ENCODE measurements at regions not wholly inside any gene's neighbourhood (a gene's known extent, or its start where the extent isn't known, plus 50 kb on each side); places are given as distances from the start of the nearest gene placed in this dataset.
"Not testable (repeated sequence)": the region's sequence is repeated elsewhere in the genome, so short reads cannot be mapped to it uniquely, and the experiment has no call there.

- intact Hi-C loops (cut with micrococcal nuclease); H3K27ac Mint-ChIP-seq; H3K9me3 Mint-ChIP-seq; H3K27me3 Mint-ChIP-seq (ENCODE audit: insufficient read depth); H3K4me1 Mint-ChIP-seq (ENCODE audit: low read depth); H3K4me3 Mint-ChIP-seq; DNase-seq (ENCODE audit: low spot score); H3K36me3 Mint-ChIP-seq (ENCODE audit: low read depth): not testable (repeated sequence)
Measured at GRCh38 chr1:219863816-219864215, 64.5 kb downstream of the SLC30A10 start.

DNA sequence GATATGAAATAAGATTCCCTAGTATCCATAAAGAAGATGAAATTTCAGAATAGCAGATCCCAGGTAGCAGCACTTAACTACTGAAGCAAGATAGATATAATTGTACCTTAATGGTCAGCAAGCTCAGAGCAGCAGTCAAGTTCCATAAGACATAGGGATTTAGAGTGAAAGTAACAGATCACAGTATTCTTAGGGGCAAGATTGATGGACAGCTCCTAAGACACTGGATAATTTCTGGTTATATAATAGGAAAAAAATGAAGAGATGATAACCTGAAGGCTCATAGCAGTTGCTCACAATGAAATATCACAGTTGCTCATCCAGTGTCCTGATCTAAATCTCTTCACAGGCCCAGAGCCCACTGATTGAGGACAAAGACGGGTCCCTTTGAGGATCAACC is 66.0 kb downstream of the SLC30A10 start:
- Mint-ChIP-seq H3K4me1 (ENCODE audit: low read depth) (no peaks in the 10 kb centered on the region), H3K27ac (no peak overlapping the region), H3K27me3 (ENCODE audit: insufficient read depth) (no peaks in the 10 kb centered on the region), H3K36me3 (ENCODE audit: low read depth) (no peaks in the 10 kb centered on the region), H3K4me3 (no peak overlapping the region), H3K9me3 (no peaks in the 10 kb centered on the region)
- no peak for DNase-seq (ENCODE audit: low spot score)
- intact Hi-C loops (cut with micrococcal nuclease), result no loop called here

DNA sequence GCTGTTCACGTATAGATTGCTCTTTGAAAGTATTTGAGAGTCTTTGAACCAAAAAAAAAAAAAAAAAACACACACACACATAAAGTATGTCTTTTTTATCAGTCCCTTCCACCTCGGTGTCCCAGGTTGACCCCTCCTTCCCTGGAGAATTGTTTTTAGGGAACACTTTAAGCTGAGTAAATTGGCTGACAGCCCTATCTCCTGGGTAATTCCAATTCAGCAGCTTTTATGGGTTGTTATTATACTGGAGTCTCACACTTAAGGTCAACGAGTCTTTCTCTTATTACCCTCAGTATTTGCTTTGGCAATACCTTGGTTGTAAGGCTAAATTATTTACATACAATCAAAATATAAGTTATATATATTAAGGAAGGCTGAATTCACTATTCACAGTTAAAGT is 69.4 kb downstream of the SLC30A10 start:
- no peaks in the 10 kb centered on the region for H3K4me1 Mint-ChIP-seq (ENCODE audit: low read depth)
- no peak overlapping the region for H3K27ac Mint-ChIP-seq
- no peak overlapping the region for H3K4me3 Mint-ChIP-seq
- intact Hi-C loops (cut with micrococcal nuclease), result no loop called here
- no peak for DNase-seq (ENCODE audit: low spot score)
- no peaks in the 10 kb centered on the region for H3K36me3 Mint-ChIP-seq (ENCODE audit: low read depth)
- no peaks in the 10 kb centered on the region for H3K9me3 Mint-ChIP-seq
- no peaks in the 10 kb centered on the region for H3K27me3 Mint-ChIP-seq (ENCODE audit: insufficient read depth)

GRCh38 chr1:219847215-219847855 is 81.0 kb downstream of the SLC30A10 start:
- H3K36me3 Mint-ChIP-seq (ENCODE audit: low read depth), result no peaks in the 10 kb centered on the region
- intact Hi-C loops (cut with micrococcal nuclease), result no loop called here

DNA sequence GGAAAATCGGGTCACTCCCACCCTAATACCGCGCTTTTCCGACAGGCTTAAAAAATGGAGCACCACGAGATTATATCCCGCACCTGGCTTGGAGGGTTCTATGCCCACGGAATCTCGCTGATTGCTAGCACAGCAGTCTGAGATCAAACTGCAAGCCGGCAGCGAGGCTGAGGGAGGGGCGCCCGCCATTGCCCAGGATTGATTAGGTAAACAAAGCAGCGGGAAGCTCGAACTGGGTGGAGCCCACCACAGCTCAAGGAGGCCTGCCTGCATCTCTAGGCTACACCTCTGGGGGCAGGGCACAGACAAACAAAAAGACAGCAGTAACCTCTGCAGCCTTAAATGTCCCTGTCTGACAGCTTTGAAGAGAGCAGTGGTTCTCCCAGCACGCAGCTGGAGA is 88.8 kb downstream of the SLC30A10 start:
- H3K4me3 Mint-ChIP-seq; H3K27me3 Mint-ChIP-seq (ENCODE audit: insufficient read depth); H3K4me1 Mint-ChIP-seq (ENCODE audit: low read depth); H3K27ac Mint-ChIP-seq; H3K9me3 Mint-ChIP-seq; H3K36me3 Mint-ChIP-seq (ENCODE audit: low read depth); intact Hi-C loops (cut with micrococcal nuclease); DNase-seq (ENCODE audit: low spot score): not testable (repeated sequence)

More at GRCh38 chr1:219847215-219847855, 81.0 kb downstream of the SLC30A10 start:
- Mint-ChIP-seq H3K4me1 (ENCODE audit: low read depth) (no peaks in the 10 kb centered on the region), H3K4me3 (no peak overlapping the region), H3K9me3 (no peaks in the 10 kb centered on the region), H3K27ac (no peak overlapping the region), H3K27me3 (ENCODE audit: insufficient read depth) (no peaks in the 10 kb centered on the region)
- DNase-seq (ENCODE audit: low spot score), result no peak

DNA sequence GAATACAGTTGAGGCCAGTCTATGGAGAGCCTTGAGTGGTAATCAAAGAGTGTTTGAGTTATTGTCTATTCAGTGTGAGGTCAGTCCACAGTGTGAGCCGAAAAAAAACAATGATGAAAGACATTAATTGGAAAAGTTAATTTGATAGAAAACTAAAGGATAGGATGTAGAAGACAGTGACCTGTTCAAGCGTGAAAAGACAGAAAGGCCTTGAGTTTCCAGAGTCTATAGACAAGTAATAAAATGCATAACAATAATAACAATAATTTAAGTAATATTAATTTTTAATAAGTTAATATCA is 90.4 kb downstream of the SLC30A10 start:
- Mint-ChIP-seq H3K27ac (no peak overlapping the region), H3K36me3 (ENCODE audit: low read depth) (no peaks in the 10 kb centered on the region), H3K4me1 (ENCODE audit: low read depth) (no peaks in the 10 kb centered on the region), H3K9me3 (no peaks in the 10 kb centered on the region), H3K27me3 (ENCODE audit: insufficient read depth) (no peaks in the 10 kb centered on the region), H3K4me3 (no peak overlapping the region)
- DNase-seq (ENCODE audit: low spot score), result no peak
- intact Hi-C loops (cut with micrococcal nuclease), result no loop called here

- Mint-ChIP-seq H3K27me3 (ENCODE audit: insufficient read depth) (no peaks in the 10 kb centered on the region), H3K36me3 (ENCODE audit: low read depth) (no peaks in the 10 kb centered on the region), H3K9me3 (no peaks in the 10 kb centered on the region), H3K4me3 (no peak overlapping the region), H3K4me1 (ENCODE audit: low read depth) (no peaks in the 10 kb centered on the region), H3K27ac (no peak overlapping the region)
- intact Hi-C loops (cut with micrococcal nuclease), result no loop called here
- DNase-seq (ENCODE audit: low spot score), result no peak
Measured at GRCh38 chr1:219837274-219837993, 90.9 kb downstream of the SLC30A10 start.

GRCh38 chr1:219834314-219834917 is 93.9 kb downstream of the SLC30A10 start:
- DNase-seq (ENCODE audit: low spot score), result no peak
- no peaks in the 10 kb centered on the region for H3K36me3 Mint-ChIP-seq (ENCODE audit: low read depth)
- no peak overlapping the region for H3K4me3 Mint-ChIP-seq
- H3K9me3 Mint-ChIP-seq, result no peaks in the 10 kb centered on the region
- H3K27me3 Mint-ChIP-seq (ENCODE audit: insufficient read depth), result no peaks in the 10 kb centered on the region
- no peak overlapping the region for H3K27ac Mint-ChIP-seq
- intact Hi-C loops (cut with micrococcal nuclease), result no loop called here
- no peaks in the 10 kb centered on the region for H3K4me1 Mint-ChIP-seq (ENCODE audit: low read depth)

DNA sequence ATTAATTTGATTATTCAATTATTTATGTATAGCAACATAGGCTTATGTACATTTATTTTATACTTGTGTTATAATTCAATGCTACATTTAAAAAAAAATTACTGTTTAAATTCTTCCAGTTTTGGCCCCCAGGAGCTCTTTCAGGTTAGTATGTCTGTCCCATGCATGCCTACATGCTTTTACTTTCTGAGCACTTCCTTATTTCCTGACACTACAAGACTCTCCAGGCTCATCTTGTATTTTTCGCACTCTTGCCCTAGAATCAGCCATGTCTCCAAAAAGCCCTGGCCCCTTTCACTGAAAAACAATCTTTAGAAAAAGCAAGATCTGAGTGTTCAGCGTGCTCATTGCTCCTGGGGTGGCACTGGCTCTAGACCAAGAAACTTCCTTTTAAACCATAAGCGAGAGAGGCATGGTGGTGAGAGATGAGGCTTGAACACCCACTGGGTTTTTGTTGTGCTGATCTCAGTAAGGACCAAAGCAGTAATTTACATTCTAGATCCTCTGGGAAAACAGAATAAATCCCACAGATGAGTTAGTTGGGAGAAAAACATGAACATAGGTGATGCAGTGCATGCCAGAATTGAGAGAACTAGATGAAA is 95.0 kb downstream of the SLC30A10 start:
- Mint-ChIP-seq H3K36me3 (ENCODE audit: low read depth) (no peaks in the 10 kb centered on the region), H3K27ac (no peak overlapping the region), H3K4me3 (no peak overlapping the region), H3K9me3 (no peaks in the 10 kb centered on the region), H3K27me3 (ENCODE audit: insufficient read depth) (no peaks in the 10 kb centered on the region), H3K4me1 (ENCODE audit: low read depth) (no peaks in the 10 kb centered on the region)
- no peak for DNase-seq (ENCODE audit: low spot score)
- intact Hi-C loops (cut with micrococcal nuclease), result no loop called here

- H3K9me3 Mint-ChIP-seq, result no peaks in the 10 kb centered on the region
- H3K27ac Mint-ChIP-seq, result no peak overlapping the region
- no peak for DNase-seq (ENCODE audit: low spot score)
- no peaks in the 10 kb centered on the region for H3K4me1 Mint-ChIP-seq (ENCODE audit: low read depth)
- intact Hi-C loops (cut with micrococcal nuclease), result no loop called here
- H3K27me3 Mint-ChIP-seq (ENCODE audit: insufficient read depth), result peaks cover 1% of the 10 kb centered on the region
- no peaks in the 10 kb centered on the region for H3K36me3 Mint-ChIP-seq (ENCODE audit: low read depth)
- no peak overlapping the region for H3K4me3 Mint-ChIP-seq
Measured at GRCh38 chr1:219826290-219826689, 102.1 kb downstream of the SLC30A10 start.

GRCh38 chr1:219825355-219825754 is 103.0 kb downstream of the SLC30A10 start:
- no peak overlapping the region for H3K27ac Mint-ChIP-seq
- intact Hi-C loops (cut with micrococcal nuclease), result no loop called here

DNA sequence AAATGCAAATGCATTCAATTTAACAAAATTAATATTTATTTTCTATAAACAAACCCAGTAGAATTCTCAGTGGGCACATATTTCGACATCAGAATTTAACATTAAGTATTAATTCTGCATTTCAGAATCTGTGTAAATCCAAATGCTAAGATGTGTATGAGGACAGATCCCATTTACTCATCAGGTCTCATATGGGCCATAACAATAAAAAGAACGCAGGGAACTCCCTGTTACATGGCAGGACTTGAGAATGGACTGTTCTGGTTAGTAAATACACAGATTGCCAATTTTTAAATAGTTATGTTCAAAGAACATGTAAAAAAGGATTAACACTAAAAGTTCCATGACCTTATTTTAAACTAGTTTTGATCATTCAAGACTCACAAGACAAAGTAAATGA is 104.0 kb downstream of the SLC30A10 start:
- no peaks in the 10 kb centered on the region for H3K9me3 Mint-ChIP-seq
- H3K27ac Mint-ChIP-seq, result no peak overlapping the region
- intact Hi-C loops (cut with micrococcal nuclease), result no loop called here
- no peaks in the 10 kb centered on the region for H3K4me1 Mint-ChIP-seq (ENCODE audit: low read depth)
- no peak for DNase-seq (ENCODE audit: low spot score)
- H3K4me3 Mint-ChIP-seq, result no peak overlapping the region
- no peaks in the 10 kb centered on the region for H3K36me3 Mint-ChIP-seq (ENCODE audit: low read depth)
- peaks cover 1% of the 10 kb centered on the region for H3K27me3 Mint-ChIP-seq (ENCODE audit: insufficient read depth)

More at GRCh38 chr1:219825355-219825754, 103.0 kb downstream of the SLC30A10 start:
- Mint-ChIP-seq H3K4me1 (ENCODE audit: low read depth) (no peaks in the 10 kb centered on the region), H3K27me3 (ENCODE audit: insufficient read depth) (peaks cover 1% of the 10 kb centered on the region), H3K4me3 (no peak overlapping the region), H3K9me3 (no peaks in the 10 kb centered on the region), H3K36me3 (ENCODE audit: low read depth) (no peaks in the 10 kb centered on the region)
- no peak for DNase-seq (ENCODE audit: low spot score)

GRCh38 chr1:219820551-219820950 is 107.8 kb downstream of the SLC30A10 start:
- intact Hi-C loops (cut with micrococcal nuclease), result no loop called here
- H3K4me1 Mint-ChIP-seq (ENCODE audit: low read depth), result no peaks in the 10 kb centered on the region

More at GRCh38 chr1:219820551-219820950, 107.8 kb downstream of the SLC30A10 start:
- Mint-ChIP-seq H3K9me3 (no peaks in the 10 kb centered on the region), H3K4me3 (no peak overlapping the region), H3K27me3 (ENCODE audit: insufficient read depth) (peaks cover 3% of the 10 kb centered on the region), H3K27ac (no peak overlapping the region), H3K36me3 (ENCODE audit: low read depth) (no peaks in the 10 kb centered on the region)
- DNase-seq (ENCODE audit: low spot score), result no peak
